ENCODE measurements at regions not wholly inside any gene's neighbourhood (a gene's known extent, or its start where the extent isn't known, plus 50 kb on each side); places are given as distances from the start of the nearest gene placed in this dataset.
A peak's percentile ranks its signal among the peaks of the same experiment; 100 is the strongest.

DNA sequence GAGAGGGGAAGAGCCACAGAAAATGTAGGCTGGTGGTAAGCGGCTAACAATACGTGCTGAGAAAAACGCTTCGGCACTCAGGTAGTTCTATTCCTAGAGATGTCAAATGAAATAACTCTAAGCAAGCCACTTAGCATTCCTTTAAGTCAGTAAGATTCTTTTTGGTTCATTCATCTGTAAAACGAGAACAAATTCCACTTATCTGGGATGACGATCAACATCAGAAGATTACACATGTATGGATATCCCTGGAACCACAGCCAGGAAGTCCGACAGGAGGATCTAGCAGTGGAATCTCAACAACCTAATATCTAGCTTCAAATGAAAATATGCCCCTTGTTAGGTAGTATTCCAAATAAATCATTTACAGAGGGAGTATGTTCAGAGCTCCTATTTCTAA lies 74.6 kb upstream of the CDKN3 start:
- no peak for DNase-seq

- peak; percentile 99 for DNase-seq
These were observed 74.0 kb upstream of the CDKN3 start for GRCh38 chr14:54322701-54323337.

DNA sequence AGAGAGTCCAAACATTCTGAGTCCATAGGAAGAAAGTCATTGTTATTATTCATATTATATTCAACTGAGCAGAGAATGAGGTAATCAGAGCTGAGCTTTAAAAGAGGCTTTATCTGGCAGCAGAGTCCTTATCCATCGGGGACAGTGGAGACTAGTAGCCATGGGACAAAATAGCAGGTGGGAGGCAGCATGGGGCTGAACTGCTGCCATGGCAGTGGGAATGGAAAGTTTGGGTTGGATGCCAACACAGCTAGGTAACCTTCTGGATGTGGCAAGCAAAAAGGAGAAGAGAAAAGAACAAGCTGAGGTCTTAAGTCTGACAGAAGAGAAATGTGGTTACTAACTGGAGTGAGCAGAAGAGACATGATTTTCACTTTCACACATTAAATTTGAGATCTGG lies 71.0 kb upstream of the CDKN3 start:
- DNase-seq = no peak

DNA sequence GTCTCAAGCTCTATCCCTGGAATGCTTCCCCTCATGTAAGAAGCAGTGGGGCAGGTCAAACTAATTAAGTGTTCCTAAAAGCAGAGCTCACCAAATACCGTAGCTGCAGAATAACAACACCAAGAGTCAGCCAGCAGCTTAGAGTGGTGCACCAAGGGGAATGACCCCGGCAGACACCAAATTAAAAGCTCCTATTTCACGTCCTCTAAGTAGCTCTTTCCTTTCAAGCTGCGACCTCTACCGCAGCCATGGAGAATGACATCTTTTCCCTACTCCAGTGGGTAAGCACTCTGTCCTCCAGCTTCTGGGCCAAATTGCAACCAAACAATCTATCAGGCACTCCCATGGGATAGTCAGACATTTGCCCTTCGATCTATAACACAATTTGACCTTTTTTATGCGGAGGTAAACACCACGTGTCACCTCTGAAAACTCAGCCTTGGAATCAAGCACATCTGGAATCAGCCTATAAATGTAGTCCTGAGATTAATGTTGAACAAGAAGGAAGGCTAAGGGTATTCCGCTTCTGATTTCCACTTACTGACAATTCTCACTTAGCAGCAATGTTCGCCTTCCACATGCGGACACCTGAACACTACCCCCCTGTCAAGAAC lies 67.6 kb upstream of the CDKN3 start:
- DNase-seq = peak; percentile 95

DNA sequence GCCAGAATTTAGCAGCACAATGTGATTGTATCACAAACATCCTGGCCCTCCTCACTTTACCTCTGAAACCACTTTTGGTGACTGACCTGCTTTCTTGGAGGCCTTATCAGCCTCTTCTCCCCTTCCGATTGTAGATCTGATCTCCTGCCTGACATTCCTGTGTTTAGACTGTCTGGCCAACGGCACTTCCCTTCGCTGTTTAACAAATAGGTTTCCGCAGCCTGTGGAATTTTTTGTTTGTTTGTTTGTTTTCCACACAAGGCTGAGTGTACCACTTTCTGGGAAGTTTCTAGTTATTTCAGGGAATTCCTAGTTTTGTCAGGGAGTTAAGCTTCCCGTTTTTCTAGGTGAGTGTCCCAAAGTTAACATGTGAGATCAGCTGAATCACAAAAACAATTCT lies 65.9 kb upstream of the CDKN3 start:
- no peak for DNase-seq

GRCh38 chr14:54331516-54331915 lies 65.3 kb upstream of the CDKN3 start:
- no peak for DNase-seq

DNA sequence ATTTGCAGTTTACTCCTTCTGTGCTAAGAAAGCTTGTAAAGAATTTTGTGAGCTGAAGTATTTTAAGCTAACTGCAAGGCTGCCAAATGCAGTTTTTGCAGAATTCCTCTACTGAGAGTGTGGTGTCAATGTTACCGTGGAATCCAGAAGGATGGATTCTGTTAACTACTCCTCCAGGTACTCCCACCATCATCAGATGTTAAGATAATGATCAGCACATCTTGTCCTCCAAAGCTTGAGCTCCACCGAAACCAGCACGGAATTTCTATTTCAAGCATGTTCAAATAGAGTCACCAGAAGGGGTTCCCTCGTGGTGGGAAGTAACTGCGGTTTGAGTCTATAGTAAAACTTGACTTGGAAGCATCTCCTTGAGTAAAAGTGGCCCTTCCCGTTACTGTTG lies 64.3 kb upstream of the CDKN3 start:
- DNase-seq = no peak

DNA sequence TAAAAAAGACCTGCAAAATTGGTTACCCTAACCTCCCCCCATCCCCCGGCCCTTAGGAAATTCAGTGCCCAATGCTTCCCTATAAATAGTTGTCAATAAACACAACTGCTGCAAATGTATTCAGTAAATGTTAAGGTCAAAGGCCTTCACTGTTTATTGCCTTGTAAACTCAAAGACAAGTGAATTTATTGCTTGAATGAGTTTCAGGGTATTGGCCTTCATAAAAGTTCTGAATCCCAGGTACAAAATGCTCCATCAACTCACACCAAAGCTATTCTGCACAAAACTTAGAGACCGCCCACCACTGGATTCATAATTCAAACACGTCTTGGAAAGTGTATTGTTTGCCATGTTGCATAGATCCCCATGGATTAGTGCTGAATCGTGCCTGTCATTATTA lies 63.3 kb upstream of the CDKN3 start:
- DNase-seq = peak; percentile 46

- no peak for DNase-seq
These were observed 61.1 kb upstream of the CDKN3 start for GRCh38 chr14:54335569-54336155.

- DNase-seq = no peak
These were observed 59.5 kb upstream of the CDKN3 start for GRCh38 chr14:54337314-54337713.

GRCh38 chr14:54338696-54339317 lies 58.0 kb upstream of the CDKN3 start:
- DNase-seq = peak; percentile 68

GRCh38 chr14:54339771-54340170 lies 57.0 kb upstream of the CDKN3 start:
- DNase-seq = no peak

- peak; percentile 45 for DNase-seq
These were observed 54.0 kb upstream of the CDKN3 start for GRCh38 chr14:54342806-54343205.

DNA sequence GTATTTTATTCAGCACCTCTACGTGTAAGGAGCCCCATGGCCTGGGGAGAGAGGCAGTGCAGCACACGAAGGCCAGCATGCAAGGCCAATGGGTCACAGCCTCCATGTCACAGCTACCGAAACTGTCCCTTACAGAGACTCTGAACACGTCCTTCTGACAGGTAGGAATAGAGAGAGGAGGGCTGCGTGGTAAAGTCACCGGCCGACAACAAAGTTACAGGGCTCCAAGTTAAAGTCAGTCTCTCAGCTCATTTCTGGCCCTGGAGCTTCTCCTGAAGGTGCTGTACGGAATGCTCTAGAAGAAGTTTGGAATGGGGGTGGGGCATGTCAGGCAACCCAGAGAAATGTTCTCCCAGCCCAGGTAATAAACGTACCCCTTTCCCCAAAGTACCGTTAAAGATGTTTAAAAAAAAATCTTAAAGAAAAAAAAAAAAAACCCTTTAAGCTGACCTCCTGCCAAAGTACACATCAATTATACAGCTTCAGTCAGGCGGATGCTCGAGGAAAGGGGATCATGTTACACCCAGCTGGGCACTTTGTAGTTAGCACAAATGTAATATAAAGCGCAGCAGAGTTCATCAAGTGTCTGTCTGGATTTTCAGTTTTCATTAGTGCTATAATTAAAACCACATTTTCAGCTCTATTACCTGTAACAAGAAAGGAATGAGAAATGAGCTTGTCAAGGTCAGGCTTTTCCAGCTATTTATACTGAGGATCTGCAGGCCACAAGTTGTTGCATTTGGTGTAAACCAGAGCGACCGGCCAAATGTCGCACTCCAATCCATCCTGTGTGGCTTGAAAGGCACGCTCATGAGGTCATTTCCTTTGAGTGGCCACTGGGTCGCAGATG lies 53.3 kb upstream of the CDKN3 start:
- peak; percentile 98 for DNase-seq

- peak; percentile 61 for DNase-seq
These were observed 52.4 kb upstream of the CDKN3 start for GRCh38 chr14:54344445-54344844.

GRCh38 chr14:54346257-54346656 lies 50.5 kb upstream of the CDKN3 start:
- no peak for DNase-seq

Measured in NCI-H69 (cell line).